Neural cell (in vitro differentiated cells): ENCODE measurements at regions not wholly inside any gene's neighbourhood (a gene's known extent, or its start where the extent isn't known, plus 50 kb on each side); places are given as distances from the start of the nearest gene placed in this dataset.

Experiments
- H2AFZ ChIP-seq: fragments of 200-600, 300-800 bp; sonication (generic), shearing (Covaris generic); 2 replicates; pipeline ENCODE4 v1.6.0; 2014; ENCODE audit warnings: low read depth, mild to moderate bottlenecking, antibody characterized with exemption, low read length, moderate library complexity
- H3F3A ChIP-seq: fragments of 200-600 bp; shearing (Covaris generic); 2 replicates; pipeline ENCODE4 v1.6.1; 2016; ENCODE audit warnings: mild to moderate bottlenecking, moderate library complexity, mixed read lengths, antibody characterized with exemption, low read length; ENCODE audit not compliant: insufficient read depth, poor library complexity, severe bottlenecking
- H3K27ac ChIP-seq: fragments of 200-600, 300-800 bp; sonication (generic), shearing (Covaris generic); 2 replicates; pipeline ENCODE4 v1.5.1; 2014; ENCODE audit warnings: mild to moderate bottlenecking, low read length, moderate library complexity
- H3K27me3 ChIP-seq: fragments of 300-800, 200-600 bp; sonication (generic), shearing (Covaris generic); 2 replicates; pipeline ENCODE4 v1.6.0; 2014; ENCODE audit warnings: mild to moderate bottlenecking, low read depth, low read length, moderate library complexity; ENCODE audit not compliant: insufficient read depth
- H3K36me3 ChIP-seq: fragments of 300-800, 200-600 bp; sonication (generic), shearing (Covaris generic); 2 replicates; pipeline ENCODE4 v1.5.1; 2014; ENCODE audit warnings: mild to moderate bottlenecking, antibody characterized with exemption, low read length, moderate library complexity; ENCODE audit not compliant: insufficient read depth
- H3K4me2 ChIP-seq: fragments of 300-800, 200-600 bp; sonication (generic), shearing (Covaris generic); 2 replicates; pipeline ENCODE4 v1.6.0; 2014; ENCODE audit warnings: mild to moderate bottlenecking, low read length
- H3K4me3 ChIP-seq: fragments of 300-800, 200-600 bp; sonication (generic), shearing (Covaris generic); 2 replicates; pipeline ENCODE4 v1.5.1; 2014; ENCODE audit warnings: mild to moderate bottlenecking, low read length, moderate library complexity
- H3K79me2 ChIP-seq: fragments of 200-600 bp; shearing (Covaris generic); replicated peaks from 2 replicates; pipeline ENCODE4 v1.6.0; 2014; ENCODE audit warnings: mild to moderate bottlenecking, low read length, moderate library complexity; ENCODE audit not compliant: insufficient read depth
- H3K9ac ChIP-seq: fragments of 300-800, 200-600 bp; sonication (generic), shearing (Covaris generic); 2 replicates; pipeline ENCODE4 v1.6.1; 2016; ENCODE audit warnings: mild to moderate bottlenecking, low read length, mixed read lengths
- H3K9me2 ChIP-seq: fragments of 200-600 bp; shearing (Covaris generic); 2 replicates; pipeline ENCODE4 v1.6.1; 2016; ENCODE audit warnings: mild to moderate bottlenecking, low read length, mixed read lengths; ENCODE audit not compliant: insufficient read depth
- H3K9me3 ChIP-seq: fragments of 200-600, 300-800 bp; sonication (generic), shearing (Covaris generic); 2 replicates; pipeline ENCODE4 v1.6.1; 2016; ENCODE audit warnings: mild to moderate bottlenecking, mixed run types, low read length, moderate library complexity, mixed read lengths
- H4K20me1 ChIP-seq: fragments of 200-600 bp; shearing (Covaris generic); 2 replicates; pipeline ENCODE4 v1.6.1; 2016; ENCODE audit warnings: mild to moderate bottlenecking, mixed run types; ENCODE audit not compliant: insufficient read depth
- CTCF ChIP-seq: fragments of 450-650 bp; IDR thresholded peaks from 2 replicates; pipeline ENCODE4 v1.5.1; 2014; ENCODE audit warnings: antibody characterized with exemption, mild to moderate bottlenecking, moderate library complexity; ENCODE audit not compliant: poor library complexity, severe bottlenecking
- EP300 ChIP-seq: fragments of 450-650 bp; conservative IDR thresholded peaks from 2 replicates; pipeline ENCODE4 v1.6.1; 2014; ENCODE audit warnings: antibody characterized with exemption, mild to moderate bottlenecking, moderate library complexity; ENCODE audit not compliant: poor library complexity, severe bottlenecking
- EZH2 ChIP-seq: fragments of 200-600, 300-800 bp; shearing (Covaris generic), sonication (generic); IDR thresholded peaks from 2 replicates; pipeline ENCODE4 v1.6.1; 2014; ENCODE audit warnings: antibody characterized with exemption, low read length, borderline replicate concordance, mild to moderate bottlenecking; ENCODE audit not compliant: insufficient read depth, poor library complexity, severe bottlenecking
- MXI1 ChIP-seq: fragments of 450-650 bp; conservative IDR thresholded peaks from 2 replicates; pipeline ENCODE4 v1.6.1; 2014; ENCODE audit warnings: antibody characterized with exemption, mild to moderate bottlenecking; ENCODE audit not compliant: poor library complexity, severe bottlenecking
- POLR2AphosphoS5 ChIP-seq: IDR thresholded peaks from 2 replicates; pipeline ENCODE4 v1.6.1; 2012
- RAD21 ChIP-seq: fragments of 450-650 bp; conservative IDR thresholded peaks from 2 replicates; pipeline ENCODE4 v1.6.1; 2014; ENCODE audit warnings: antibody characterized with exemption, mild to moderate bottlenecking, moderate library complexity
- REST ChIP-seq: IDR thresholded peaks from 2 replicates; pipeline ENCODE4 v1.6.1; 2012; ENCODE audit warnings: borderline replicate concordance
- SMC3 ChIP-seq: fragments of 450-650 bp; conservative IDR thresholded peaks from 2 replicates; pipeline ENCODE4 v1.6.1; 2014; ENCODE audit warnings: antibody characterized with exemption, mild to moderate bottlenecking, moderate library complexity; ENCODE audit not compliant: poor library complexity
- TAF1 ChIP-seq: IDR thresholded peaks from 2 replicates; pipeline ENCODE4 v1.6.1; 2012; ENCODE audit warnings: low read depth

- no peaks in the 10 kb centered on the region for H3K9me2 ChIP-seq
- H2AFZ ChIP-seq, result no peak overlapping the region
- no peaks in the 10 kb centered on the region for H3K36me3 ChIP-seq
- TF ChIP-seq EP300, result no peak
- no peak for TF ChIP-seq MXI1
- H3K27me3 ChIP-seq, result no peaks in the 10 kb centered on the region
- no peak overlapping the region for H3K4me3 ChIP-seq
- no peaks in the 10 kb centered on the region for H4K20me1 ChIP-seq
- no peak overlapping the region for H3K4me2 ChIP-seq
- no peak overlapping the region for H3K27ac ChIP-seq
- H3F3A ChIP-seq, result no peaks in the 10 kb centered on the region
- H3K9me3 ChIP-seq, result no peaks in the 10 kb centered on the region
- no peak overlapping the region for H3K9ac ChIP-seq
- no peaks in the 10 kb centered on the region for H3K79me2 ChIP-seq
Measured at GRCh38 chr7:47191316-47191715, 390.6 kb downstream of the TNS3 start.

GRCh38 chr7:47190462-47190861 lies 391.4 kb downstream of the TNS3 start:
- H3K9me3 ChIP-seq, result no peaks in the 10 kb centered on the region
- no peaks in the 10 kb centered on the region for H3K36me3 ChIP-seq
- H3K4me3 ChIP-seq, result no peak overlapping the region
- H3K79me2 ChIP-seq, result no peaks in the 10 kb centered on the region
- no peaks in the 10 kb centered on the region for H3K27me3 ChIP-seq
- TF ChIP-seq EZH2, result no peak
- TF ChIP-seq EP300, result no peak
- TF ChIP-seq TAF1, result no peak
- H4K20me1 ChIP-seq, result no peaks in the 10 kb centered on the region
- no peaks in the 10 kb centered on the region for H3F3A ChIP-seq
- H3K9ac ChIP-seq, result no peak overlapping the region
- H2AFZ ChIP-seq, result no peak overlapping the region
- no peaks in the 10 kb centered on the region for H3K9me2 ChIP-seq
- no peak overlapping the region for H3K4me2 ChIP-seq
- no peak overlapping the region for H3K27ac ChIP-seq

- Histone ChIP-seq H3F3A (no peaks in the 10 kb centered on the region), H3K9me2 (no peaks in the 10 kb centered on the region), H3K4me2 (no peak overlapping the region), H3K27me3 (no peaks in the 10 kb centered on the region), H3K79me2 (no peaks in the 10 kb centered on the region), H2AFZ (no peak overlapping the region), H3K27ac (no peak overlapping the region), H3K9me3 (no peaks in the 10 kb centered on the region), H4K20me1 (no peaks in the 10 kb centered on the region), H3K4me3 (no peak overlapping the region), H3K9ac (no peak overlapping the region), H3K36me3 (no peaks in the 10 kb centered on the region)
- TF ChIP-seq CTCF (no peak), TAF1 (no peak), RAD21 (no peak), EZH2 (no peak), SMC3 (no peak), POLR2AphosphoS5 (no peak), EP300 (no peak), MXI1 (no peak), REST (no peak)
Measured at GRCh38 chr7:47188653-47189315, 393.1 kb downstream of the TNS3 start.
